ENCODE measurements at regions not wholly inside any gene's neighbourhood (a gene's known extent, or its start where the extent isn't known, plus 50 kb on each side); places are given as distances from the start of the nearest gene placed in this dataset.

DNA sequence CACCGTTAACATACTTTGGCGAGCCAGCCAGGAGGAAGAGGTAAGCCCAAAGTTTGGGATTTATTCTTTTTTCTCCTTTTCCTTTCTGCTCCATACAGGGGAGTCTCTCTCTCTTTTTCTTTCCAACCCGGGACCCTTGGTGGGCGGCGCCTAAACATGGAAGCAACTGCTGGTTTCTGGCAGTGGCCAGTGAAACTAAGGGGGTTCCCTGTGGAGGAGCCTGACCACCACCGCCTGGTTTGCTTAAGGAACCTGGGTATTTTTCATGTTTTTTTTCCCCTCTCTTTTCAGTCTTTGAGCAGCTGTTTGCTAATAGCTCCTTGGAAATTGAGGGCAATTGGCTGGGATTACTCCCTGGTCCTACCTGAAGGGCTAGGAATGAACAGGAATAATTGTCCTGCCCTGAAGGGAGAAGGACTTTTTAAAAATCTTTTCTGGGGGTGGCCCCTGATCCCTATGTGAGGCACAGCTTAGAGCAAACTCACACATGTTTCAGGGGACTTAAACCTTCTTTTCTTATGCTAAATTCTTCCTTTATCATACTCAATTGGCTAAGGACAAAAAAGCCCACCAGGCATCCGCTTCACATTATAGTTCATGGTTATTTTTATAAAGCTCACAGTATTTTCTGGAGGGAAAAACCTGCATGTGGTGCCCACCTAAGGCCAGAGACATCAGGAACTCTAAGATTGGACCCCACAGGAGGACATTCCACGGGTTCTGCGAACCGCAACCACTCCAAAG, 61.3 kb upstream of the PLD5 start (continued):
- TF ChIP-seq CHD2 (IDR thresholded peaks at IDR 0.05; ENCODE audit: low read length), result 0 out of 2 replicates have a peak, but pooled peaks have one; percentile 21
